ENCODE measurements at regions not wholly inside any gene's neighbourhood (a gene's known extent, or its start where the extent isn't known, plus 50 kb on each side); places are given as distances from the start of the nearest gene placed in this dataset.

DNA sequence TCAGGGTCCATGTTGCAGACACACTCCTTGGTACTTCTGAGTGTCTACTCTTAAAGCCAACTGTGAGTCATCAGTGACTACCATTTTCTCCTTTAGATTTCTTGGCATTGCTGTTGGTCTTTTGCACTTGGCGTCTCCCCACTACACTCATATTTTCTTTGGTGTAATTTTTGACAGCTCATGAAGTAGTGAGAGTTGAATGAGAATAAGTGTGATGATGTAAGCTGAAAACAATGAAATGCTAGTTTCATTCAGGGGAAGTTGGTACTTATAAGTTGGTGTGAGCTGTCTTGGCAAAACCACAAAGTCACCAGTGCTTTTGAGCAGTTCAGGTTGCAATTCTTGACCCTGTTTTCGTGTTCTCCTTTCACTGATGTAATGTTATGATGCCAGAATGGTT, 142.9 kb upstream of the ARX start:
- TF ChIP-seq, protein P1, sequence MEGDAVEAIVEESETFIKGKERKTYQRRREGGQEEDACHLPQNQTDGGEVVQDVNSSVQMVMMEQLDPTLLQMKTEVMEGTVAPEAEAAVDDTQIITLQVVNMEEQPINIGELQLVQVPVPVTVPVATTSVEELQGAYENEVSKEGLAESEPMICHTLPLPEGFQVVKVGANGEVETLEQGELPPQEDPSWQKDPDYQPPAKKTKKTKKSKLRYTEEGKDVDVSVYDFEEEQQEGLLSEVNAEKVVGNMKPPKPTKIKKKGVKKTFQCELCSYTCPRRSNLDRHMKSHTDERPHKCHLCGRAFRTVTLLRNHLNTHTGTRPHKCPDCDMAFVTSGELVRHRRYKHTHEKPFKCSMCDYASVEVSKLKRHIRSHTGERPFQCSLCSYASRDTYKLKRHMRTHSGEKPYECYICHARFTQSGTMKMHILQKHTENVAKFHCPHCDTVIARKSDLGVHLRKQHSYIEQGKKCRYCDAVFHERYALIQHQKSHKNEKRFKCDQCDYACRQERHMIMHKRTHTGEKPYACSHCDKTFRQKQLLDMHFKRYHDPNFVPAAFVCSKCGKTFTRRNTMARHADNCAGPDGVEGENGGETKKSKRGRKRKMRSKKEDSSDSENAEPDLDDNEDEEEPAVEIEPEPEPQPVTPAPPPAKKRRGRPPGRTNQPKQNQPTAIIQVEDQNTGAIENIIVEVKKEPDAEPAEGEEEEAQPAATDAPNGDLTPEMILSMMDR (IDR thresholded peaks at IDR 0.05; ENCODE audit: poor library complexity), result no peak
- no peak for TF ChIP-seq EZH2phosphoT487 (IDR thresholded peaks at IDR 0.05; ENCODE audit: low read depth, severe bottlenecking, unreplicated experiment)
- TF ChIP-seq EZH2 (IDR thresholded peaks at IDR 0.05; ENCODE audit: borderline replicate concordance), result no peak
